GM19025 (cell line): ENCODE measurements at regions not wholly inside any gene's neighbourhood (a gene's known extent, or its start where the extent isn't known, plus 50 kb on each side); places are given as distances from the start of the nearest gene placed in this dataset.
"Not testable (repeated sequence)": the region's sequence is repeated elsewhere in the genome, so short reads cannot be mapped to it uniquely, and the experiment has no call there.

Experiments used
- ATAC-seq: cut with Tn5 transposase; IDR thresholded peaks from one replicate; pipeline ENCODE4 v1.9.1; 2021; ENCODE audit warnings: mild to moderate bottlenecking, low read depth, moderate library complexity; ENCODE audit not compliant: unreplicated experiment

DNA sequence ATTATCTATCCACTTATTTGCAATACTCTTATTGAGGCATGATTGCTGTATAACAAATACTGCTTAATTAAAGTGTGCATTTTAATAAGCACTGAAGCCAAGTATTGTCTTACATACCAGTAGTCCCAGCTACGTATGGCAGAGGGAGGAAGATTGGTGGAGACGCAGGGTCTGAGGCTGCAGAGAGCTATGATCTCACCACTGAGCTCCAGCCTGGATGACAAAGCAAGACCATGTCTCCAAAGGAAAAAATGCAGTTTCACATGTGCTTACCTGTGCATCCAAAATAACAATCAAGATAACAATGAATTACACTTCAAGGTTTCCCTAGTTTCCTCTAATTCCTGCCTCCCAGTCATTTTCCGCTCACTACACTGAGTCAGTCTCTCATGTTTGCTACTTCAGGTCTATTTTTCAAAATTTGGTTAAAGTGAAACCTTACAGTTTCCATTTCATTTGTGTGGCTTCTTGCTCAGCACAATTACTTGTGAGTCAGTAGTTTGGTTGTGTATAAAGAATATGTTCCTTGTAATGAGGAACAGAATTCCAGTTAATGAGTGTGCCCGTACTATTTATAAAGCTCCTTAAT lies 1250.1 kb downstream of the TMEM121 start:
- ATAC-seq: no peak

DNA sequence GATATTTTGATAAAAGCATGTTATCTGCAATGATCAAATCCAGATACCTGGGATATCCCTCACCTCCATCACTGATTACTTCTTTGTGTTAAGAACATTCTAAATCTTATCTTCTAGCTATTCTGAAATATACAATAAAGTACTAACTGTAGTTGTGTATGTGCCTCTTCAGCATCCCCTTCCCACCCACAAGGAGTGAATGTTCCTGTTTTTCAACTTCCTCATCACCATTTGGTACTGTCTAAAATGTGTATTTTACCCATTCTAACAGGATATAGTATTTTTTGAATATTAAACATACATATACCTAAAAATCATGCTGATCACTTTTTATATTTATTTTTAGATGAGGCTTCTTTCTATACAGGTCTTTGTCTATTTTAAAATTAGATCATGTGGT lies 1252.6 kb downstream of the TMEM121 start:
- no peak for ATAC-seq

DNA sequence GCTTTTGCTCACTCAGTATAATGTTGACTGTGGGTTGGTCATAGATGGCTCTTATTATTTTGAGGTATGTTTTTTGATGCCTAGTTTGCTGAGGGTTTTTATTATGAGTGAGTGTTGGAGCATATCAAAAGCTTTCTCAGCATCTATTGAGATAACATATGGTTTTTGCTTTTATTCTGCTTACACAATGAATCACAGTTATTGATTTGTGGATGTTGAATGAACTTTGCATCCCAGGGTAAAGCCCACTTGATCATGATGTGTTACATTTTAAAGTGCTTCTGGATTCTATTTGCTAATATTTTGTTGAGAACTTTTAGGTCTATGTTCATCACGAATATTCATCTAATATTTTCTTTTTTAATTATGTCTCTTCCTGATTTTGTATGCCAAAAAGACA lies 1260.3 kb downstream of the TMEM121 start:
- ATAC-seq: no peak

DNA sequence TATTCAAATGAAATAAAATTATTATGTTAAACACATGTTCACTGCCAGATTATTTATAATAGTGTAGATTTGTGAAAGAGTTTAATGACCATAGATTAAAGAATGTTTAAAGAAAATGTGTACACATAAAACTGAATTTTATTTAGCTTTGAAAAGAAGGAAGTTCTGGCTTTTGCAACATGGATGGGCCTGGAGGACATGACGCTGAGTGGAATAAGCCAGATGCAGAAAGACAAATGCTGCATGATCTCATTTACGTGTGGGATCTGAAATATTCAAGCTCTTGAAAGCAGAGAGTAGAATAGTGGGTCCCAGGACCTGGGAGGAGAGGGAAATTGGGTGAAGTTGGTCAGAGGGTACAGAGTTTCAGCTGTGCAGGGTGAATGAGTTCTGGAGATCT lies 1261.2 kb downstream of the TMEM121 start:
- ATAC-seq: no peak

- ATAC-seq: no peak
These were observed 1262.2 kb downstream of the TMEM121 start for GRCh38 chr14:106788534-106788933.

DNA sequence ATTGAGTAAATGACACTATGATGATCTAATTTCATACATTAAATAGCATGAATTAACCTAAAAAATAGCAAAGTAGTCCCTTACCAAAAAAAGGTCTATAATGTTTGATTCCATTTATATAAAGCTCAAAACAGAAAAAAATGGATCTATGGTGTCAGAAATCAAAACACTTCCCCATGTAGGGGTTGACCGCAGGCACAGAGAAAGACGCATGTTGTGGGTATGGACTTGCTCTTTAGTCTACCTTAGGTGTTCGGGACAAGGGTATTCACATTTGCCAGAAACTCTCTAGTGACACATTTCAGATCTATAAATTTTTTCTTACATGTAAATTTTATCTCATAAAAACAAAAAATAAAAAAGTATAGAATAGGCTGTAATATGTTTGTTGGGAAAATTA lies 1262.9 kb downstream of the TMEM121 start:
- ATAC-seq: no peak

GRCh38 chr14:106790189-106791036 lies 1264.0 kb downstream of the TMEM121 start:
- no peak for ATAC-seq

GRCh38 chr14:106792543-106792942 lies 1266.2 kb downstream of the TMEM121 start:
- no peak for ATAC-seq

DNA sequence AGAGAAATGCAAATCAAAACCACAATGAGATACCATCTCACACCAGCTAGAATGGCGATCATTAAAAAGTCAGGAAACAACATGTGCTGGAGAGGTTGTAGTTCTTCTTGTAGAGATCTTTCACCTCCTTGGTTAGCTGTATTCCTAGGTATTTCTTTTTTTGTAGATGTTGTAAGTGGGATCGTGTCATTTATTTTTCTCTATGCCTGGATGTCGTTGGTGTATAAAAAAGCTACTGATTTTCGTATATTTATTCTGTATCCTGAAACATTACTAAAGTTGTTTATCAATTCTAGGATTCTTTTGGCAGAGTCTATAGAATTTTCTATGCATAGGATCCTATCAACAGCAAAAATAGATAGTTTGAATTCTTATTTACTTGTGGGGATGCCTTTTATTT lies 1271.8 kb downstream of the TMEM121 start:
- not testable (repeated sequence) for ATAC-seq

GRCh38 chr14:106802413-106803364 lies 1276.3 kb downstream of the TMEM121 start:
- ATAC-seq: no peak

- ATAC-seq: no peak
These were observed 1277.0 kb downstream of the TMEM121 start for GRCh38 chr14:106803379-106803778.

DNA sequence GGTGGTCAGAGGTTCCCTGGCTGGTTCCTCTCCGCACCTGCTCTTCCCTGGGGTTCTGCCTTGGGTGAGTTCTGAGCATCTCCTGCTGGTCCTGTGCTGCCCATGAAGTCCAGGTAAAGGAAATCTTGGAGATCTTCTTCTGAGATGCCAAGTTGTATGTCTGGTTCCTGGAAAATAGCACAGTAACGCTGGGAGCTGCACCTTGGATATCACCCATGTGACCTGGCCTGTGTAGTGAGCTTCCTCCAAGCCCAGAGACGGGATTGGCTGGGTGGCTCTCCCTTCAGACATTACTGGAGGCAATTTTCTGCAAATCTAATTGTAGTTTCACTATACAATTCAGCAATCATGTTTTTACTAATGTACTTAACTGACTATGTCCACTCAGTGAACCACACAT lies 1281.1 kb downstream of the TMEM121 start:
- no peak for ATAC-seq

- no peak for ATAC-seq
These were observed 1282.1 kb downstream of the TMEM121 start for GRCh38 chr14:106808458-106808857.

DNA sequence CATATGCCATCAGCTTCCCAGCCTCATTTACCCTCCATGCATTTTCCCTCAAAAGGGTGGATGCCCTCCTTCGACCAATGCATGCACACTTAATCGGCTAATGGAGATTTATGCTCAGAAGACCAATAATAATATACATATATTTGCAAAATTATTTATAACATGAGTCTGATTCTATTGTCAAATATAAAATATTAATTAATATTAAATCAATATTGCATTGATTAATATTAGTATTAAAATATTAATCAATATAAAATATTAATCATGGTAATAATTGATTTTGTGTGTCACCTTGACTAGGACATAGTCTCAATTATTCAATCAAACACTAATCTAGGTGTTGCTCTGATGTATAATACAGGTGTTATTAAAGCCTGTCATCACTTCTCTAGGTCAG lies 1282.5 kb downstream of the TMEM121 start:
- ATAC-seq: no peak

- ATAC-seq: no peak
These were observed 1283.2 kb downstream of the TMEM121 start for GRCh38 chr14:106809615-106810014.

DNA sequence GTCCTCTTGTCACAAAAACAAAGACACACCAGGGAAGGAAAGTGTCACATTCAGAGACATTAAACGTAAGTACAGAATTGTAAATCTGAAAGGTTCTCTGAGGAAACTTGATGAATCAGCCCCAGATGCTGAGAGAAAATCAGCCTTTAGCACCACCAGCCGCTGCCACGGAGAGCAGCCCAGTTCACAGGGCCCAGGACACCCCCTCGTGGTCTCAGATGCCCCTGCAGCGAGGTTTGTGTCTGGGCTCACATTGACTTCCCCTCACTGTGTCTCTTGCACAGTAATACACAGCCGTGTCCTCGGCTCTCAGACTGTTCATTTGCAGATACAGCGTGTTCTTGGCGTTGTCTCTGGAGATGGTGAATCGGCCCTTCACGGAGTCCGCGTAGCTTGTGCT lies 1283.8 kb downstream of the TMEM121 start:
- not testable (repeated sequence) for ATAC-seq

GRCh38 chr14:106811162-106811561 lies 1284.8 kb downstream of the TMEM121 start:
- ATAC-seq: no peak

DNA sequence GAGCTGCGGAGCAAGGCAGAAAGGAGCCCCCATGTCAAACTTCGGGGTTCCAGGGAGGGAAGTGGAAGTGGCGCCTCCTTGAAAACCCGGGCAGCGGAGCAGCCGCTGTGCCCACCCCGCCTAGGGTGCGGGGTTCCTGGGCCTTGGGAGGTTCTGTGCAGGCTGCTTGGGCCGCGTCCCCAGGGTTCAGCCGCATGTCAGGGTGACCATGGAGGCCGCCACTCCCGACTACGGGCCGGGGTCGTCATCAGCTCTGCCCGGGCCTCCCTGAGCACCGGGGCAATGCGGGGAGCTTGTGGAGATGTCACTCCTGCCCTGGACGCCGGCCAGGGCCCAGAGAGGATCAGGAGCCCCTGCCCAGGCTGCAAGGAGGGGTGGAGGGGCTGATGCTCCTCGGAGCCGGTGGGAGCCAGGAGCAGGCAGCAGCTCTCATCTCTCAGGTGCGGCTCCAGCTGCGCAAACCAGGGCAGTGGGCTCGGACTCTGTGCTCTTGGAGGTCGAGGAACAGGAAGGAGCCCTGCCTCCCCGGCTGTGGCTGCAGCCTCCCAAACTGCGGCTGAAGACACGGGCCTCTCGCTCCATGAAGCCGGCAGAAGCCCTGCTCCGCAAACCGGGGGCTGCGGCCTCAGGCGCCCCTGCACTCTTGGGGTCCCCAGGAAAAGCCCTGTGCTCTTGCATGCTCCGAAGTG lies 1286.5 kb downstream of the TMEM121 start:
- ATAC-seq: no peak

DNA sequence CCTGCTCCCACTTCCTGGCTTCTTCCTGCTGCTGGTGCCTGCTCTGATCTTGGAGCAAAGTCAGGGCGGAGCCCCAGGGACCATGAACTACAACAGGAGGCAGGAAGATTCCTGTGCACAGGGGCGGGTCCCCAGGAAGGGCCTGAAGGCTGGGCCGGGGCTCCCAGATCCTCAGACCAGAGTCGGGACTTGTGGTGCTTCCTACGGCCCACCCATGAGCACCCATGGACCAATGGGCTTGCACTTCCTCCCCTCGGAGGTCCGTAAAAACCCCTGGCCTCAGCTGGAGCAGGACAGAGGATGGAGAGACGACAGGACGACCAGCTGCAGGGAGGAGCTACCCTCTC lies 1287.1 kb downstream of the TMEM121 start:
- no peak for ATAC-seq

DNA sequence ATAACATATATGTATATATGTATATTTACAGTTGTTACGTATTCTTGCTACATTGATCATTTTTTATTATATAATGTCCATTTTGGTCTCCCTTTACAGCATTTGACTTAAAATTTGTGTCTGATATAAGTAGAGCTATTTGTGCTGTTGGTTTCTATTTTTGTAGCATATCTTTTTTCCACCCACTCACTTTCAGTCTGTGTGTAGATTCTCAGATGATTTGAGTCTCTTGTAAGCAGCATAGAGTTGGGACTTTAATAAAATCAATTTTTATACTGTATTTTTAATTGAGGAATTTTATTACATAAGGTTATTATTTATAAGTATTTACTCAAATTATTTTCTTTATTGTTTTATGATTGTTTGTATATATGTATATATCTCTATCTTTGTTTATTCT lies 1293.7 kb downstream of the TMEM121 start:
- ATAC-seq: no peak

DNA sequence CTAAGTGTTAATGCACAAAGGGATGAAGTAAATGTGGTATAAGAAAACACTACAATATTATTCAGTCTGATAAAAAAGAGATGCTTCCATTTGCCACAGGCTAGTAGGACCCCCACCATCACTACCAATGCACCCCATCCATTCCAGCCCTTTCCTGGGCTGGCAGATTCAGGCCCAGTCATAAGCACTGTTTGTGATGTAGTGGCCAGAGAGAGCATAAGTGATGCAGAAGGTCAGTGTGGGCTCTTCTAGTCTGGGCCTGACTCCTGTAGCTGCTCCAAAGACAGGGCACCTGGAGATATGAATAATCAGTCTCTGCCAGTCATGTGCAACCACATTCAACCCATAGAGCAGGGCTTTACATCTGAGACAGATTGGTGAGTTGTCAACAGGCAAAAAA lies 1294.7 kb downstream of the TMEM121 start:
- no peak for ATAC-seq
